ENCODE measurements at regions not wholly inside any gene's neighbourhood (a gene's known extent, or its start where the extent isn't known, plus 50 kb on each side); places are given as distances from the start of the nearest gene placed in this dataset.

GRCh38 chr3:132254076-132254755 lies 63.0 kb upstream of the ACP3 start:
- peak overlapping the region; percentile 68; the same call in 2 of the 3 replicates for H3K4me2 ChIP-seq
- peaks cover 22% of the 10 kb centered on the region for H3K4me1 ChIP-seq
- 60% methylated on average over 4 of the region's 4 CpGs for WGBS (ENCODE audit: missing lambda C conversion rate)
- TF ChIP-seq CHD4 (IDR thresholded peaks at IDR 0.05; ENCODE audit: borderline replicate concordance) (no peak), FOXS1 (CRISPR knock-in tag; IDR thresholded peaks at IDR 0.05) (no peak), TFCP2L1 (CRISPR knock-in tag; IDR thresholded peaks at IDR 0.05) (no peak), EP300 (IDR thresholded peaks at IDR 0.05) (no peak), MAX (IDR thresholded peaks at IDR 0.05) (no peak), PHF8 (IDR thresholded peaks at IDR 0.05; ENCODE audit: borderline replicate concordance, low read depth) (no peak), REST (IDR thresholded peaks at IDR 0.05) (no peak), NPAS2 (CRISPR knock-in tag; IDR thresholded peaks at IDR 0.05; ENCODE audit: borderline replicate concordance) (no peak), TP53 (CRISPR knock-in tag; IDR thresholded peaks at IDR 0.05) (no peak), KDM5A (IDR thresholded peaks at IDR 0.05) (no peak), JUN (IDR thresholded peaks at IDR 0.05) (no peak), MAZ (IDR thresholded peaks at IDR 0.05; ENCODE audit: borderline replicate concordance, low read depth, low read length) (no peak), RCOR1 (IDR thresholded peaks at IDR 0.05; ENCODE audit: low read depth, low read length) (no peak), CBX2 (IDR thresholded peaks at IDR 0.05; ENCODE audit: borderline replicate concordance, low read depth) (no peak)
- TF ChIP-seq, protein P1, sequence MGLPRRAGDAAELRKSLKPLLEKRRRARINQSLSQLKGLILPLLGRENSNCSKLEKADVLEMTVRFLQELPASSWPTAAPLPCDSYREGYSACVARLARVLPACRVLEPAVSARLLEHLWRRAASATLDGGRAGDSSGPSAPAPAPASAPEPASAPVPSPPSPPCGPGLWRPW (IDR thresholded peaks at IDR 0.05), result no peak
- H3K9me3 ChIP-seq, result no peaks in the 10 kb centered on the region
- FAIRE-seq (no peak), DNase-seq (ENCODE audit: low read depth in 1 of 2, low spot score in 1 of 2) (no peak), ATAC-seq (no peak)
- H3K27ac ChIP-seq, result peak overlapping the region in 1 of 2 experiments; percentile 28; a peak in 2 of 6 replicates
- CTCF ChIA-PET, result interaction anchor here (1.2 to 1.4 kb wide), 4 partner anchors 15 to 96 kb away, joined by 4 to 8 read pairs (median 6); no protein-coding TSS in a partner anchor
- POLR2A ChIA-PET, result no interaction called here
- no peak overlapping the region for H3K4me3 ChIP-seq

DNA sequence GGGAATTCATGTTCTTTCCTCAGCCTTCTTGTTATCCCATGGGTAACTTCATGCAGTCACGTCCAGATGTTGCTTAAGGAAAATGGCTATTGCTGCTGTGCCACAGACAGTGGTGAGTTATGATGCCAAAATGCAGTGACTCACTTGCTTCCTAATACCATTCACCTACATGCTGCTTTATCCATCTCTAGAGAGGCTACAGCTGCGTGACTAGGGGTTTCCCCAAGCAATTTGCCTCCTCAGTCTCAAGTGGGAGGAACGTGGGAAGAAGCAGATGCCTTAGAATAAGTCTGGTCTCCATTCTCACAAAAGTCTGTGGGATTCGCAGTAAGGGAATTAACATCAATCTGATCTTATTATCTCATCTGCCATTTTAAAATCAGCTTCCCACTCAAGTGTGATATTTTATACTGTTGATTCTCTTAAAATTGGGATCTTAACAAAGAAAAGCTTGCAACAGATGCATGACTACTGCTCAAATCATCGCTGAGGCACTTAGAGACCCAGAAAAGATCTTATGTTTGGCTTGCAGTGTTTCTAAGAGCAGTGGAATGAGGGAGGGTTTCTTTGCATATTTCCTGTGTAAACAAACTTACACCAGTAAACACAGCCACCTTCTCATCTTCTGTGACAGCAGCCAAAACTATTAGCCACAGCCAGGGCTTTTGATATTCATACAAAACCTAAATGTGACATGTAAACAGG lies 62.0 kb upstream of the ACP3 start:
- 16% methylated on average over 5 of the region's 5 CpGs for WGBS (ENCODE audit: missing lambda C conversion rate)
- Histone ChIP-seq H3K4me1 (peaks cover 22% of the 10 kb centered on the region), H3K4me3 (no peak overlapping the region), H3K9me3 (no peaks in the 10 kb centered on the region), H3K4me2 (peak overlapping the region; percentile 68), H3K27ac (peak overlapping the region; percentile 28 to 45; a peak in 3 of 6 replicates)
- CTCF ChIA-PET, result interaction anchor here (1.2 to 3.0 kb wide), 5 partner anchors 14 to 144 kb away, joined by 4 to 22 read pairs (median 6); no protein-coding TSS in a partner anchor
- POLR2A ChIA-PET, result no interaction called here
- DNase-seq (ENCODE audit: low read depth in 1 of 2, low spot score in 1 of 2), result peak in 1 of 2 experiments; percentile 58
- TF ChIP-seq, protein P1 (IDR thresholded peaks at IDR 0.05), result no peak
- TF ChIP-seq JUNB (IDR thresholded peaks at IDR 0.05) (peak; percentile 40; the same call in 1 of the 2 replicates), FOSL2 (IDR thresholded peaks at IDR 0.05) (no peak), FOSL2 (CRISPR knock-in tag; IDR thresholded peaks at IDR 0.05) (peak; percentile 35), PHF8 (IDR thresholded peaks at IDR 0.05; ENCODE audit: borderline replicate concordance, low read depth) (no peak)
- no peak for FAIRE-seq
- peak; percentile 72 to 85 for ATAC-seq

All from A549 (cell line).